GM19351 (cell line): ENCODE measurements at regions not wholly inside any gene's neighbourhood (a gene's known extent, or its start where the extent isn't known, plus 50 kb on each side); places are given as distances from the start of the nearest gene placed in this dataset.

Experiments
- ATAC-seq: cut with Tn5 transposase; IDR thresholded peaks from one replicate; pipeline ENCODE4 v1.9.1; 2021; ENCODE audit warnings: mild to moderate bottlenecking, moderate library complexity; ENCODE audit not compliant: unreplicated experiment

DNA sequence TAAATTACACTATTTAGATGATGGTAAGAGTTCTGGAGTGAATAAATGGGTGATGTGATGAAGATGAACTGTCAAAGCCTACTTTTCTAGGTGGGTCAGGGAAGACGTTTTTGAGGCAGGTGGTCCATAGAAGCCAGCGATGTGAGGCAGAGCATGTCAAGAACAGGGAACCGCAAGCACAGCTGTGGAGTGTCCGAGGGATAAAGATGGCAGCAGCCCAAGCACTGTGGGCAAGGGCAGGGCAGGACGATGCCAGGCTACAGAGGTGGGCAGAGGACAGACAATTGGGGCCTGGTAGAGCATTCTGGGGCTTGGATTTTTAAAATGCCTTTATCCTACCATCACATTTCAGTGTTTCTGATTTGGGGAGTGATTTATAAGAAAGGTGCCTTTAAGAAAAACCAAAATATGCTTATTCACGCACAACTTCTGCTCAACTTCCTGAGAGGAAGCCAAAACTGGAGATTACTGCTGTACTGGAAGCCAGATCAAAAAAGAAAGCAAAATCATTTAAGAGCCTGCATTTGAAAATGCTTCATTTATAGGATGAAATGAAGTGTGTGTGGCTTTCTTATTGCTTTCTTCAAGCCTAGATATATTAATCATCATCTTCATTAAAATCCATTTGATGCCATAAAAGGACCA lies 119.0 kb upstream of the WDR17 start:
- no peak for ATAC-seq

DNA sequence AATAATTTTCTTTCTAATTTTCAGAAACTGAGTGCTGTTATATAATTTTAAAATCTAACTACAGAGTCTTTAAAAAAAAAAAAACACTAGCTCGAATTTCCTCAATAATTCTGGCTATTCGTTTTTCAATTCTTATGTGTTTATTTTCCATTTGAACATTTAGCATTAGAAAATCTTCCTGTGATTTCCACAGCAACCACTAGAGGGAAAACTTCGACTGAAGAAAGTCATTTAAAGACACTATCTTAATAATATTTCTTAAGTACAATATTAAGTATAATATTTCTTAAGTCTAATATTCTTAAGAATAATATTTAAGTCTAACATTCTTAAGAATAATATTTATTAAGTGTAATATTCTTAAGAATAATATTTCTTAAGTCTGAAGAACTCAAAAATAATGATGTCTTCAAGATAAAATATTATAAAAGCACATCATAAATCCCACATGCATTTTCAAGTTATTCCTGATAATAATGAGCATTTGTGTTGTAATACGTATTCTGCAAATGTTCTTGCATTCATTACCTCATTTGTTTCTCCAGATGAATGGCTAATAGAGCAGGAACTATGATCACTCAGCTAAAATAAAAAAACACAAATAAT lies 118.4 kb upstream of the WDR17 start:
- ATAC-seq = peak; percentile 68

DNA sequence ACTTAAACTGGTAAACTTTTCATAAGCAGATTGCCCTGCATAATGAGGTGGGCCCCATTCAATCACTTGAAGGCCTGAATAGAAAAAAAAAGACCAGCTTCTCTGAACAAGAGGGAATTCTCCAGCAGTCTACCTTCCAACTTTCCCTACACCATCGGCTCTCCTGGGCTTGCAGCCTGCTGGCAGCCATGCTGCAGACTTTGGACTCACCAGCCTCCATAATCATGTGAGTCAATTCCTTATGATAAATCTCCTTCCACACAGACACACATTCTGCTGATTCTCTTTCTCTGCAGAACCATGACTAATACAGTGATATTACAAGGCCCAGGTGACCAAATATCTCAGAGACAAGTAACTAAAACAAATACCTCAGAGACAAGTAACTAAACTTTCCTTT lies 113.8 kb upstream of the WDR17 start:
- ATAC-seq = no peak

DNA sequence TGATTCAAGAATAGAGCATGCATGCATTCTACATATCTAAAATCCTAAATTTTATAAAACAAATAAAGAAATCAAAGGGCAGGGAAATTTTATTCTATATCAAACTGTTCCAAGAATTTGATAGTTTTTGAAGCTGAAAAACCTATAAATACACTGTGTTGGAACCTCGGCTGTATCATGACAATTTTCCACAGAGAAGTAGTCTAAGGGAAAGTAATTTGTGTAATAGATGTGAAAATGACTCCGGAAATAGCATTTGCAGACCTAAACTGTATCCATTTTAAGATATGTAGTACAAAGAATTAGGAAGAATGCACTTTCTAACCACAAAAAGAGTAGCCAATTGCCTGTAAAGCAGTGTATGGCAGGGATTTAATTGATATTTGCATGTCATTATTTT lies 112.5 kb upstream of the WDR17 start:
- ATAC-seq = no peak

DNA sequence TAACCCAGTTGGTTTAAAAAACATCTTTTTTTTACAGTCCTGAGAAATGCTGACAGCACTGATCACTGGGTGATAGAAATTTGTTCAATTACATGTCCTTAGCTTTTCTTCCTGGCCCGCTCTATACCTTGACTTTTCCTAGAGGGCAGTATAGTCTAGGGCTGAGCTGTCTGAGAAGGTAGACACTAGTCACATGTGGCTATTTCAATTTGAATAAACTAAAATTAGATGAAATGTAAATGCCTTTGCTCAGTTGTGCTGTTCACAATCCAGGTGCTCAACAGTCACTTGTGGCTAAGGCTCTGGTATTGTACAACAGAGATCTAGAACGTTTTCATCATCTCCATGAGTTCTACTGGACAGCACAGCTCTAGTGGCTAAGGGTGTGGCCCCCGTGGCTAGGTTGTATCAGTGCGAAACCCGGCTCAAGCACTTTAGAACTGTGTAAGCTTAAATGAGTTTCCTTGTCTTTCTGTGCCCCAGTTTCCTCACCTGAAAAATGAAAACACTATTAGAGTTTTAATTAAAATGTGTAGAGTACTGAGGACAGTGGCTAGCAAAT lies 111.6 kb upstream of the WDR17 start:
- peak; percentile 97 for ATAC-seq

DNA sequence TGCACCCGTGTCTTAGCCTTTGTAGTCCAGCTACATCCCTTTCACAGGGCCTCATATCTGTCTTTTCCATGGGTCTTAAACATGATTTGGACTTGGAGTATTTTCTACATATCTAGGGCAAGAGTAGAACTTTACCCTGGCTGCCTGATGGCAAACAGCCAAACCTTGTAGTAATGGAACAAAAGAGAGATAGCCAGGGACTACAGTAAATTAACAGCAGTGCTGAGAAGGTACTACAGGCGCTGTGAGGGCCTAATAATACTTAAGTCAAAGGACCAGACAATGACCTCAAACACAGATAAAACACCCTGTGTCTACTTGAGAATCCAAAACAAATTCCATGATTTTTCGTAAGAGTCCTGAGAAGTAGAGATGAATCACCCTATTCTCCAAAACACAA lies 111.0 kb upstream of the WDR17 start:
- no peak for ATAC-seq

DNA sequence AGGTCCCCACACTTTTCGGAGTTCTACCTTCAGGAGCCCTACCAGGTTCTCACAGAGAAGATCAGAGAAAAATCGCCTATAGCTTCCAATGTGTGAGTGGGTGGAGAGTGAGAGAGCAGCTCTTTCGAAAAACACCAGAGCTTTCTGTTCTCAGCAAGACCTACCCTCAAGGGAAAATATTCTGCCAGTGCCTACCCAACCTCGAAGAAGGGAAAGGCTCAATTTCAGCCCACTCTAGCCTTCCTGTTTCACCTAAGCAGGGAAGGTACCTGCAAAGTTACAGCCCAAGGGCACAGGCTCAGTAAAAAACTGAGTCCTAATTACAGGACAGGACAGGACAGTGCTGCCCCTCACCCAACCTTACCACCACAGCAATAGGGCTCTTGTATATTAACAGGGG lies 104.0 kb upstream of the WDR17 start:
- ATAC-seq = peak; percentile 86

DNA sequence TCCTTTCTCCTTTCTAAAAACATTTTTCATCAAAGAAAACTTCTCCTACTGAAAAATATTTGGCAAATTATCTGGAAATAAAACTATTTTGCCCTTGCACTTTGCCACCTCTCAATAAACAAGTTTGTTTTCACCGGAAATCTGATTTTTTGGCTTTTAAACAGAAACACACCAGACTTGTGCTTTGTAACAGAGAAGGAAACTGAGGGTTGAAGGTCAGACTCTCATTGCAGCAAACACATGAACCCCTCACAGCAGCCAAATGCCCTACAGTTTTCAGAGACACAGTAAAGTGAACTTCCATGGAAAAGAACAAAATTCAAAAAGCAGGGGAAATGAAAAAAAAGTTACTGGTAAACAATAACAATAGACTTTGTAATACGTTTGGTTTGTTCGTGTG lies 95.6 kb upstream of the WDR17 start:
- no peak for ATAC-seq

DNA sequence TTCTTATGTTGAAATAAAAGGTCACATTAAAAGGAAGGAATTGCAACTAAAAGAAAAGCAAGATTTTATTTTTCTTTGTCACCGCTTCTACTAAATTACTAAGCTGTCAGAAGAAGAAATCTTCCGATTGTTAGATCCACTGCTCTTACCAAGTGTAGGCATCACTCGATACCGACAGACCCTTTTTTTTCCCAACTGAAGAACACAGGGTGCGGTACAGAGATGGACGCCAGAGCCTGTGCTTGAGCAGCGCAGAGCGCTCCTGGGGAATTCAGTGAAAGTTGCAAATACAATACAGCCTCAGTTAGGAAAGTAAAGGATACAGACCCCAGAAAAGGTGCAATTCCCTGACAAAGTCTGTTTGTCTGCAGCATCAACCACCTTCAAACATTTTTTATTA lies 94.9 kb upstream of the WDR17 start:
- no peak for ATAC-seq

DNA sequence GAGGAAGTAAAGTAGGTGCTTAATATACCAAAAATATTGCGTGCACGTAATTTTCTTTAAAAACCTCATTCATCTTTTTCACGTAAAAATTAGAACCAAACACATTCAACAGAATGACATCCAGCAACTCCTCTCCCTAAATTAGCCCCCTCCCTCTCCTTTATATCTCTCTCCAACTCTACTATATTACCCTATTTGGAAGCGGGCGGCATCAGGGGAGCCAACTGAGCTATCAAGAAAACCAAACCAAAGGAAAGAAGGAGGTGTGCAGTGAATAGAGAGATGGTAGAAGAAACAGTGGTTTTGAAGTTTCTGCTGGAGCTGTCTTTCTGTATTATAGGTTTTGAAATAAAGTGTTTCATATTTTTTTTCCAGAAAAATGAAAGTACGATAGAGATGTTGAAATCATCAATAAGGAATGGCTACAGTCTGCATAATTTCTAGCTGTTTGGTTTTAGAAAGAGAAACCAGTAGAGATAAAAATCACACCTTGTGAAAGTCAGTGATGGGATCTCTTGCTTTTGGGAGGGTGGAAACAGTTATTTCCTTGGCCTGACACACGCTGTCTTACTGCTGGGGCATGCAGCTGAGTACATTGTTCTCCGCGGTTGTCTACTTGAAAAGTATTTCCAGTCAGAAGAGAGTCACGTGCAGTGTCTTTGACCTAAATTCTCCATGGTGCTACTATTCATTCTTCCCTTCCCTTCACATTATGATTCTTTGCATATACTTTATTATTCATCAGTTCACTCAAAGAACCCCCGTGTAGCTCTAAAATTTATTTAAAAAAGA lies 94.1 kb upstream of the WDR17 start:
- ATAC-seq = no peak

DNA sequence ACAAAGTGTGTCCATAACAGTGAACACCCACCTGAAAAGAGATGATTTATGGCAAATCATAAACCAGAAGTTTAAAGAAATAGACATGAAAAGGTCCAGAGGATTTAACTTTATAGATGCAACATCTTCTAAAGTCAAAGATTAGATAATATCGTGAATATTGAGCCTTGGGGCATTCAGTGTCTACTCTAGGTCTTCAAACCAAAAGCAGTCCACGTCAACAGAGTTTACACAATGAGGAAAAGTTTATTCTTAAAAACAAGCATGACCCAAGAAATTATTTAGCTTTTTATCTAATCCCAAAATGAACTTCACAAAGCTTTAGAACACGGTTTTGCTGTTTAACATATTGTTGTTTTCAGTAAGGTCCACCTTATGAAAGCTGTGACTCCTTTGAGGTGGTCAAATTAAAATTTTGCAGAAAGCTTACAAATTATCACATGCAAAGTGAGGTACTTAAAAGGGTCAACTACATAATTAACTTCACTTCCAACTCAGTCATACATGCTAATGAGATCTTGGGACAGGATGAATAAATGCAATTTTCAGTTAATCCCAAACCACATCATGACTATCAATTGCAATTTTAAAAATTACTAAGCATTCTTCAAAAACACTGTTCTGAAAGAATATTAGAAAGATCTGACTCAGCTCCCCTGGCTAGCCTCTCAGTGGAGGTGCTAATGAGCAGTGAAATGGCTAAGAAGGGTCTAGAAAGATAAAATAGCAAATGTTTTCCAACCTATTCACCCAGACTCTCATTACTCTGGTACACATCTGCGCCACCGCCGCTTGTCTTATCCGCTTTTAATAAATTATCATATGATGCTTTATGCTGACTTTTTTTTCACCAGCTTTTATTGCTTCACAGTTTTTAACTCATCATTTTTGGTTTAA lies 92.4 kb upstream of the WDR17 start:
- ATAC-seq = no peak

DNA sequence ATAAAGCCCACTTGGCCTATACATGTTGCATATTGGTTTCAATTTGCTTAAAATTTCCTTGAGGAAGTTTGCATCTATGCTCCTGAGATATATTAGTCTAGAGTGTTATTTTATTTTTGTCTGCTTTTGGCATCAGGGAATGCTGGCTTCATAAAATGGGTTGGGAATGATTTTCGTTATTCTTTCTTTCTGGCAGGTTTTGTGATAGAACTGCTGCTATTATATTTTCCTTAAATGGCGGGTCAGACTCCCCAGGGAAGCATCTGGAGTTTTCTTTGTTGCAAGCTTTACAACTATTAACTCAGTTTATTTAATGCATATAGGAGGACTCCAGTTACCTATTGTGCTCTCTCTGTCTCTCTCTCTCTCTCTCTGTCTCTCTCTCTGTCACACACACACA lies 82.0 kb upstream of the WDR17 start:
- ATAC-seq = no peak

DNA sequence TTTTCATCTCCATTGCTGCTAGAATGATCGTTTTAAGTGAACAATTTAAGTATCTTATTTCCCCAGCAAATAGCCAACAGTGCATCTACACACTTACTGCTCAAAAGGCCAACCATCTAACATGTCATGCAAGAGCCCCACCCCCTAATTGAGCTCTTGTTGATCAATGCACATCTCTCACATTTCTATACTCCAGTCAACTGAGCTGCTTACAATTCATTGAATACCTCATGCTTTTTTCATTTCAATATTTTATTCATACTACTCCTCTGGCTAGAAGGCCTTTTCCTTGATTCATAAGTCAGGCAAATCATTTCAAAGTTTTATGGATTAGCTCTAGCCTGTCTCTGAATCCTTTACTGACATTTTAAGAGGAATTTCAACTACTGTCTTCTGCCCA lies 79.0 kb upstream of the WDR17 start:
- ATAC-seq = no peak

DNA sequence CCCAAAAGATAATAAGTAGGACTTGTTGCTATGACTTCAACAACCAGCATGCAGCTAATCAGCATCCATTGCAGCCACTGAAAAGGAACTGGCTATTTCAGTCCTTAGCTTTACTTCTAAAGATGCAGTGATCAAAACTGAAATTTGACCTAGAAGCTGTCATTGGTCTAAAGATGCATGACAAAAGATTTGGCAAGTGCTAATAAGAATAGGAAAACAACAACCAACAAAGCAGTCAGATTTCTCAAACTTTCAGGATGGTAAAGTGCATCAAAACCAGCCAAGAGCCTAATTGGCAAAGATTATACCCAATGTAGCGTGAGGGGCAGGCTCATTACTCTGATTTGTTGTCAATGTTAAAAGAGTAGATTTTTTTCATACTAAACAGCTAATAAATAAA lies 77.1 kb upstream of the WDR17 start:
- no peak for ATAC-seq

DNA sequence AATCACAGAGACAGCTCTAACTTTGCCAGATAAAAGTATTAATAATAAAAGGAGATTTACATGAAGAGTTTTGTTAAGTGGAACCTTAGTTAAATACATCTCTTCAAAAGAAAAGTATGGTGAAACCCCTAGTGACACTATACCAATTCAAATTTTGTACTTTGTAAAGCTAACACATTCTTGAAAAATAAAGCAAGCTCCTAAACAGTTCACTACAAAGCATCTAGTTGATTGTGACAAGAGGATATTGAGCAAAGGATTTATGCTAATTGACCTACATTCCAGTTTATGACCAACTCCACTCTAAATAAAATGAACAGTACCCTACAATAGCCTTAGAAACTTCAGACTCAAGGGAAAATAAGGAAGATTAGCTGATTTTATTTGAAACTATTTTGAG lies 69.4 kb upstream of the WDR17 start:
- ATAC-seq = no peak

DNA sequence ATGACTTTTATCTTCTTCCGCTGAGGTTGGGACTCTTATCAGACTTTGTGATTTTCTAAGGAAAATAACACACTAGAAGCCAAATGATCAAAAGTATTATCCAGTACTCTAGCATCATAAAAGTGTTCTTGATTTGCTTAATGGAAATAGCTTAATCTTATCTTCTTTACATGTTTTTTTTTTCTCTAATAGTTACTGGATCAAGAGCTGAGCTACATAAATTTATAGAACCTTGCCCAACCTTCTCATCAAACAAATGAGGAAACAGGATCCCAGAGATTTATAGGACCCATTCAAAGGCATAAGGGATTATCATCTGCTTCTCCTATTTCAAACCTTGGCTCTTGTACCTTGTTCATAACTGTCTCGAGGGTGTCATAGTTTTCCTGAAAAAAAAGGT lies 68.3 kb upstream of the WDR17 start:
- ATAC-seq = no peak

DNA sequence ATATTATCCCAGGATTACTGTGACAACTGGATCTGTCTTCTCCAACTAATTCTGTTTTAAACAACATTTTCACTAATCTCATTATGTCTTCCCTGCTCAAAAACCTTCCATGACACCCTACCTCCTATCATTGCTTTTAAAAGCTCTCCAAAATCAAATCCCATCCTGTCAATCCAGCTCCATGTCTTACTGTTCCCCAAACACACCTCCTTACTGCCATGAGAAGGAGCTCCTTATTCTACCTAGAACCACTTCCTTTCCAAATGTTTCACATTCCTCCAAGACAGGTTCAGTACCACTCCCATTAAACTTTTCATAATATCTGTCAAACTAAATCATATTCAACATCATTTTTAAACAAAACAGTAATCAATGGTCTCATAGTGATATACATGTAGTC lies 66.9 kb upstream of the WDR17 start:
- no peak for ATAC-seq

DNA sequence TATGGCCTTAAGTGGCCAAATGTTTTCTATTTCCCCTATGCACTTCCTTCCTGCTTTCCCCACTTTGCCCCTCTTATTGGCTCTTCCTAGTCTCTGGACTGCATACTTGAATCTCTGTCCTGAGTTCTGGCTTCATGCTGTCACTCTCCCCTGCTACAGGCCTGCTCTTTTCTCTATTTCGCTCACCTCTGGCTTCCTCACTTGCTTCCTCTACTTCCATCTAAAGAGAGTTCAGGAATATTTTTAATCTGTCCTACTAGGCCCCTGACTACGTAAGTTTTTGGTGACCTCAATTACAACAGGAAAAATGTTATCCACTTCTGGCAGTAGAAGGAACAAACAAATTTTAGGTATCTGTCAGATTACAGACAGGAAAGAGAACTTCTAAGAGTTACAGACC lies 65.7 kb upstream of the WDR17 start:
- no peak for ATAC-seq

DNA sequence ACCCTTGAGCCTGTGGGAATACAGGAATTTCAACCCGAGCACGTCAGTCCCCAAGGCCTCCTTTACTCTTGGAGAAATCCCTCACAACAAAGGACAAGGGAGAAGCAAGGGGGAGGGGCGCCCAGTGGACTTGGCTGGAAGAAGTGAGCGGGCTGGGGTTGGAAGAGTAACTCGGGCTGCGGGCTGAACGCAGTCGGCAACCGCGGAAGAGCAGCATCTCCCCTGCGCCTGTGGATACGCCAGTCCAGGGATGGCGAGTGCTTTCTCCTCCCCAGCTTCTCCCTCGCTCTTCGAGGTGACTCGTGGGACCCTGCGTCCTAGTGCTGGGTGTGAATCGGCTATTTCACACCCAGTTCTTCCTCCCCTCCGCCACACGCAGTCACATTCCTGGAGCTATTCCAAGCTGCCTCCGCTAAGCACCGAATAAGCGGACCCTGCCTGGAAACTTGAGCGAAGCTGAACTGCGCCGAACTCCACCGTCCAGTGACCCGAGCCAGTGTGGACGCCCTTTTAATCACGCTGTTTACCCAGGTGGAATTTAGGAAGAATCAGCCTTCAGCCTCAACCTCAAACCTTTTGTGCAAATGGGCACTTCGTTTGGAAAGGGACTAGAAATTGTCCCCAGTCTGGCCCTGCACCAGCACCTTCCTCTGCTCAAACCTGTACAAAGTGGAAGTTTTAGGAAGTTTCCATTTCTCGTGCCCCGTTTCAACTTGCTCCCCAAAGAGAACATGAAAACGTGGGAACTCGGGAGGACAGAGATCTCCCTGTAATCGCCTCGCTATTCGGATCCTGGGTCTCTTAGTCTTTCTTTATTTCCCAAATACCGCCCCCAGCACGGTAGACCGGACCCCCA lies 64.3 kb upstream of the WDR17 start:
- no peak for ATAC-seq

DNA sequence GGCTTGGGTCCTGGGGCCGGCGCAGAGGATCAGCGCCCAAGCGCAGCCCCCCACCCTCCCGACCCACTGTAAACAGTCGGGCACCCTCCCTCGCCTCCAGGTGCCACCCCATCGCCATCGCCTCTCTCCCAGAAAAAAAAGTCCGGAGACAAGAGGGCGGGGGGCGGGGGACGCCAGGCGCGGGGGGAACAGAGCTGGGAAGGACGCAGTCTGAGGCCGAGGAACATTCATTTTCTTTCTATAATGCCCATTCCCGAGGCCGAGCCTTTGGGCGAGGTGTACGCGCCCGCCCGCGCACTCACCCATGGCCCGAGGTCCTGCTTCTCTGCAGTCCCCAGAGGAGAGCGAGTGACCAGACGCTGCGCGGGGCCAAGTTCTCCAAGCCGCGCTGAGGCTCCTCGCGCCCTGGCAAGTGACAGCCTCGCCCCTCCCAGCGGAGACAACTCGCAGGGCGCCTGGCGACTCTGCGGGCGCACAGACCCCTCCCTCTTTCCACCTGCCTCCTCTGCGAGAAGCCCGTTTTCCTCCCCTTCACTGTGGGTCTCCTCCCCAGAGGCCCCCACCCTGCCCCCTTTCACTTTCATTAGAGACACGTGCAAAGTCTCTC lies 63.5 kb upstream of the WDR17 start:
- peak; percentile 78 for ATAC-seq
